IMR-90 (cell line): ENCODE measurements at regions not wholly inside any gene's neighbourhood (a gene's known extent, or its start where the extent isn't known, plus 50 kb on each side); places are given as distances from the start of the nearest gene placed in this dataset.

Experiments used
- ATAC-seq: fragments of 200-7000 bp; cut with Tn5 transposase; 2 replicates; pipeline ENCODE4 v1.9.1; 2020; ENCODE audit warnings: low read depth, mild to moderate bottlenecking, moderate library complexity
- BruUV-seq: library from RNA; stranded (reverse); fragments of 400-500 nt; replicated peaks from 2 replicates; lab custom pipeline; 2021; lab: Mats Ljungman, UMichigan
- CTCF ChIA-PET: fragments of 300-600 bp; formaldehyde crosslinking; extraction: SDS; loops from one replicate; lab custom pipeline; 2021; ENCODE audit warnings: antibody characterized with exemption; lab: Yijun Ruan, JAX
- POLR2A ChIA-PET: fragments of 300-600 bp; sonication (Branson Sonifier 250); formaldehyde crosslinking; loops from one replicate; lab custom pipeline; 2022; ENCODE audit warnings: antibody characterized with exemption; ENCODE audit not compliant: unreplicated experiment; lab: Charles Lee
- DNase-seq: peaks from one replicate; pipeline ENCODE4 v3.0.0; 2013
- H2AFZ ChIP-seq: replicated peaks from 2 replicates; pipeline ENCODE3; 2013; ENCODE audit warnings: low read length, mild to moderate bottlenecking; ENCODE audit not compliant: poor library complexity
- H2AK5ac ChIP-seq: 2 replicates; pipeline ENCODE4 v1.6.1; 2013; ENCODE audit warnings: low read depth, low read length, inconsistent platforms
- H2AK9ac ChIP-seq: replicated peaks from 2 replicates; pipeline ENCODE3; 2013; ENCODE audit warnings: mild to moderate bottlenecking, low read depth, low read length, moderate library complexity; ENCODE audit not compliant: poor library complexity
- H2BK120ac ChIP-seq: 2 replicates; pipeline ENCODE4 v1.6.1; 2013; ENCODE audit warnings: low read depth, low read length, inconsistent platforms
- H2BK15ac ChIP-seq: 3 replicates; pipeline ENCODE4 v1.6.1; 2013; ENCODE audit warnings: low read depth, low read length, inconsistent platforms
- H2BK20ac ChIP-seq: 2 replicates; pipeline ENCODE4 v1.6.1; 2013; ENCODE audit warnings: low read depth, mild to moderate bottlenecking, inconsistent platforms, low read length, moderate library complexity
- H2BK5ac ChIP-seq: 2 replicates; pipeline ENCODE4 v1.6.1; 2013; ENCODE audit warnings: mild to moderate bottlenecking, low read depth, low read length, inconsistent platforms; ENCODE audit not compliant: poor library complexity, severe bottlenecking
- H3K14ac ChIP-seq: replicated peaks from 2 replicates; pipeline ENCODE4 v1.6.1; 2013; ENCODE audit warnings: low read depth, low read length, inconsistent platforms
- H3K18ac ChIP-seq: 2 replicates; pipeline ENCODE4 v1.6.1; 2013; ENCODE audit warnings: low read depth, low read length, control low read depth
- H3K23ac ChIP-seq: 2 replicates; pipeline ENCODE4 v1.6.1; 2013; ENCODE audit warnings: low read depth, low read length, inconsistent platforms
- H3K27ac ChIP-seq: 2 replicates; pipeline ENCODE4 v1.5.1; 2013; ENCODE audit warnings: mild to moderate bottlenecking, control low read depth, low read length; ENCODE audit not compliant: insufficient read depth
- H3K27me3 ChIP-seq: 2 replicates; pipeline ENCODE4 v1.6.1; 2013; ENCODE audit warnings: low read length; ENCODE audit not compliant: control insufficient read depth, insufficient read depth
- H3K36me3 ChIP-seq: 2 replicates; pipeline ENCODE4 v1.6.1; 2013; ENCODE audit warnings: low read length, mixed read lengths; ENCODE audit not compliant: control insufficient read depth, insufficient read depth
- H3K4ac ChIP-seq: 2 replicates; pipeline ENCODE4 v1.6.1; 2013; ENCODE audit warnings: low read depth, low read length, inconsistent platforms
- H3K4me1 ChIP-seq: 2 replicates; pipeline ENCODE4 v1.6.1; 2013; ENCODE audit warnings: low read length, mixed read lengths; ENCODE audit not compliant: control insufficient read depth, insufficient read depth
- H3K4me2 ChIP-seq: 2 replicates; pipeline ENCODE4 v1.6.1; 2013; ENCODE audit warnings: low read depth, mild to moderate bottlenecking, control low read depth, low read length, moderate library complexity
- H3K4me3 ChIP-seq: 2 replicates; pipeline ENCODE4 v1.5.1; 2013; ENCODE audit warnings: low read depth, mild to moderate bottlenecking, control low read depth, low read length, moderate library complexity; ENCODE audit not compliant: insufficient read depth
- H3K56ac ChIP-seq: 2 replicates; pipeline ENCODE4 v1.6.1; 2013; ENCODE audit warnings: low read length, inconsistent platforms; ENCODE audit not compliant: insufficient read depth; ENCODE audit errors: extremely low read depth
- H3K79me1 ChIP-seq, 2 experiments: 2 replicates each; pipeline ENCODE4 v1.6.1; 2013; ENCODE audit warnings: low read length in 2 of 2, inconsistent platforms in 1 of 2, low read depth in 1 of 2
- H3K9ac ChIP-seq: 2 replicates; pipeline ENCODE4 v1.6.1; 2013; ENCODE audit warnings: low read depth, low read length, control low read depth
- H3K9me1 ChIP-seq: 2 replicates; pipeline ENCODE4 v1.6.1; 2013; ENCODE audit warnings: low read length, inconsistent platforms; ENCODE audit not compliant: insufficient read depth
- H3K9me3 ChIP-seq: 2 replicates; pipeline ENCODE4 v1.6.1; 2013; ENCODE audit warnings: low read length; ENCODE audit not compliant: control insufficient read depth, insufficient read depth
- H4K20me1 ChIP-seq: 2 replicates; pipeline ENCODE4 v1.6.1; 2013; ENCODE audit warnings: low read length, inconsistent platforms; ENCODE audit not compliant: insufficient read depth
- H4K5ac ChIP-seq: 2 replicates; pipeline ENCODE4 v1.6.1; 2013; ENCODE audit warnings: mild to moderate bottlenecking, low read depth, low read length, control low read depth
- H4K8ac ChIP-seq, 2 experiments: 2 replicates each; pipeline ENCODE4 v1.6.1; 2013; ENCODE audit warnings: low read depth in 2 of 2, low read length in 2 of 2, control low read depth in 1 of 2, inconsistent platforms in 1 of 2
- H4K91ac ChIP-seq: 2 replicates; pipeline ENCODE4 v1.6.1; 2013; ENCODE audit warnings: low read depth, low read length, inconsistent platforms; ENCODE audit not compliant: insufficient read depth
- MAFK ChIP-seq: IDR thresholded peaks from 2 replicates; pipeline ENCODE4 v1.6.1; 2012; ENCODE audit warnings: low read depth, low read length, improper control_type of control experiment
- MXI1 ChIP-seq: IDR thresholded peaks from 2 replicates; pipeline ENCODE4 v1.6.1; 2012; ENCODE audit warnings: low read depth, mild to moderate bottlenecking, low read length, moderate library complexity, borderline replicate concordance
- WGBS, 2 experiments: methylation state at CpG; one replicate each; pipeline versions ENCODE4 v1.1.5 to v1.1.7; 2013; ENCODE audit warnings: missing lambda C conversion rate in 2 of 2; ENCODE audit not compliant: insufficient read length in 1 of 2; ENCODE audit errors: extremely low coverage in 2 of 2; 5-methylcytosine and 5-hydroxymethylcytosine counted together
- dilution Hi-C: fragments of 300-500 bp; cut with HindIII; formaldehyde crosslinking; loops from one replicate; pipeline ENCODE4 v1.14.3; 2018; ENCODE audit warnings: low sequenced_read_pairs; ENCODE audit not compliant: unreplicated experiment
- in situ Hi-C: fragments of 300-500 bp; cut with MboI; formaldehyde crosslinking; loops from 3 replicates; pipeline ENCODE4 v1.14.3; 2019; ENCODE audit warnings: low sequenced_read_pairs, inconsistent platforms, mixed read lengths
- intact Hi-C: fragments of 100-400 bp; cut with micrococcal nuclease; formaldehyde crosslinking; loops from 2 replicates; pipeline ENCODE4 v1.10.0; 2022

DNA sequence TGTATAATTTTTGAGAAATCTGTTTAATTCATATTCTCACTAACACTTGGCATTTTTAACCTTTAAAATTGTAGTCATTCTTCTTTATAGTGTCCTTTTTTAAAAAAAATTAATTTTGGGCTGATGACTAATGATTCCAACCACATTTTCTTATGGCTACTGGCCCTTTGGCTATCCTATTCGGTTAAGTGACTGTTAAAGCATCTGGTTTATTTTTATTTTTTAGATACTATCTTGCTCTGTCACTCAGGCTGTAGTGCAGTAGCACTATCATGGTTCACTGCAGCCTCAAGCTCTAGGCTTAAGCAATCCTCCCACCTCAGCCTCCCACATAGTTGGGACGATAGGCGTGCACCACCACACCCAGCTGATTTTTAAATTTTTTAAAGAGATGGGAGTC, 723.2 kb upstream of the CXADR start:
- Histone ChIP-seq H3K36me3 (no peaks in the 10 kb centered on the region), H3K14ac (no peak overlapping the region), H3K23ac (no peak overlapping the region), H3K9ac (no peak overlapping the region), H3K27me3 (no peaks in the 10 kb centered on the region), H3K4me1 (peaks cover 2% of the 10 kb centered on the region; the same call in 1 of the 2 replicates), H3K27ac (no peak overlapping the region), H2BK20ac (no peak overlapping the region), H3K79me1 (no peaks in the 10 kb centered on the region), H2AK9ac (no peak overlapping the region), H3K4me2 (no peak overlapping the region), H2BK15ac (no peak overlapping the region), H2BK120ac (no peak overlapping the region), H2AFZ (no peak overlapping the region), H3K18ac (no peak overlapping the region), H3K9me3 (no peaks in the 10 kb centered on the region), H3K4me3 (no peak overlapping the region), H3K4ac (no peak overlapping the region), H4K20me1 (no peaks in the 10 kb centered on the region), H2BK5ac (no peak overlapping the region), H4K5ac (no peak overlapping the region), H4K8ac (no peak overlapping the region), H4K91ac (no peak overlapping the region), H2AK5ac (no peak overlapping the region; the same call in 1 of the 2 replicates), H3K56ac (no peak overlapping the region), H3K9me1 (no peaks in the 10 kb centered on the region)
- dilution Hi-C loops = no loop called here
- ChIA-PET CTCF (no interaction called here), POLR2A (no interaction called here)
- DNase-seq (no peak), ATAC-seq (no peak)
- in situ Hi-C loops = no loop called here
- intact Hi-C loops = no loop called here
- WGBS, 2 experiments = no CpG with 5 or more reads among the region's 3 CpGs
- no TSS peak for BruUV-seq
- TF ChIP-seq MXI1 = no peak
- no peak for TF ChIP-seq MAFK
